WTC11 (cell line): ENCODE measurements at regions not wholly inside any gene's neighbourhood (a gene's known extent, or its start where the extent isn't known, plus 50 kb on each side); places are given as distances from the start of the nearest gene placed in this dataset.

Source experiments
- ATAC-seq: fragments of 200-7000 bp; cut with Tn5 transposase; 2 replicates; pipeline ENCODE4 v1.10.0; 2021; ENCODE audit warnings: mild to moderate bottlenecking, moderate library complexity
- CTCF ChIA-PET: fragments of 300-600 bp; sonication (Branson Sonifier 250); formaldehyde crosslinking; loops from one replicate; lab custom pipeline; 2021; ENCODE audit warnings: antibody characterized with exemption; lab: Charles Lee
- POLR2A ChIA-PET: fragments of 350-600 bp; sonication (Branson Sonifier 250); formaldehyde crosslinking; loops from one replicate; lab custom pipeline; 2021; ENCODE audit warnings: antibody characterized with exemption; lab: Charles Lee
- DNase-seq: peaks from one replicate; pipeline ENCODE4 v3.0.0; 2021; ENCODE audit warnings: low spot score
- H3K27ac Mint-ChIP-seq: 2 replicates; pipeline ENCODE4 v1.8.0; 2021; ENCODE audit warnings: mixed read lengths
- H3K27me3 Mint-ChIP-seq: 2 replicates; pipeline ENCODE4 v1.8.0; 2021; ENCODE audit warnings: low read depth, mild to moderate bottlenecking, moderate library complexity, mixed read lengths
- H3K36me3 Mint-ChIP-seq: 2 replicates; pipeline ENCODE4 v1.8.0; 2021; ENCODE audit warnings: mixed read lengths
- H3K4me1 Mint-ChIP-seq: 2 replicates; pipeline ENCODE4 v1.8.0; 2022; ENCODE audit warnings: mixed read lengths
- H3K4me3 Mint-ChIP-seq: 2 replicates; pipeline ENCODE4 v1.8.0; 2021; ENCODE audit warnings: mild to moderate bottlenecking, moderate library complexity, mixed read lengths
- H3K9me3 Mint-ChIP-seq: 2 replicates; pipeline ENCODE4 v1.8.0; 2021; ENCODE audit warnings: mixed read lengths
- ATF1 ChIP-seq: sonication (generic); formaldehyde crosslinking; IDR thresholded peaks from 2 replicates; pipeline ENCODE4 v1.8.1; 2023; ENCODE audit warnings: mild to moderate bottlenecking, moderate library complexity, missing genetic modification reagents
- FOXJ3 ChIP-seq: sonication (generic); formaldehyde crosslinking; IDR thresholded peaks from 2 replicates; pipeline ENCODE4 v1.9.0; 2021; ENCODE audit warnings: missing genetic modification reagents, mild to moderate bottlenecking, borderline replicate concordance
- FOXK1 ChIP-seq: sonication (generic); formaldehyde crosslinking; IDR thresholded peaks from 2 replicates; pipeline ENCODE4 v1.8.0; 2022; ENCODE audit warnings: mild to moderate bottlenecking, moderate library complexity, missing genetic modification reagents
- FOXP1 ChIP-seq: sonication (generic); formaldehyde crosslinking; IDR thresholded peaks from 2 replicates; pipeline ENCODE4 v1.8.0; 2022; ENCODE audit warnings: missing genetic modification reagents, mild to moderate bottlenecking, moderate library complexity, borderline replicate concordance
- GRHL2 ChIP-seq: fragments of 250-450 bp; sonication (Bioruptor Pico); IDR thresholded peaks from 2 replicates; pipeline ENCODE4 v1.8.0; 2022; ENCODE audit warnings: mild to moderate bottlenecking, moderate library complexity; ENCODE audit not compliant: insufficient replicate concordance, severe bottlenecking
- NR2C2 ChIP-seq: sonication (generic); formaldehyde crosslinking; IDR thresholded peaks from 2 replicates; pipeline ENCODE4 v1.8.0; 2022; ENCODE audit warnings: mild to moderate bottlenecking, missing genetic modification reagents
- OVOL2 ChIP-seq: fragments of 250-450 bp; sonication (Bioruptor Pico); IDR thresholded peaks from 2 replicates; pipeline ENCODE4 v1.9.0; 2021; ENCODE audit warnings: mild to moderate bottlenecking, borderline replicate concordance
- SMAD3 ChIP-seq: sonication (generic); formaldehyde crosslinking; IDR thresholded peaks from 2 replicates; pipeline ENCODE4 v1.8.0; 2022; ENCODE audit warnings: missing genetic modification reagents, mild to moderate bottlenecking, borderline replicate concordance
- SP1 ChIP-seq: sonication (generic); formaldehyde crosslinking; conservative IDR thresholded peaks from 2 replicates; pipeline ENCODE4 v1.8.1; 2022; ENCODE audit warnings: missing genetic modification reagents
- TCF7 ChIP-seq: sonication (generic); formaldehyde crosslinking; IDR thresholded peaks from 2 replicates; pipeline ENCODE4 v1.8.0; 2022; ENCODE audit warnings: mild to moderate bottlenecking, low read depth, missing genetic modification reagents, moderate library complexity
- TEAD1 ChIP-seq: sonication (generic); formaldehyde crosslinking; IDR thresholded peaks from 2 replicates; pipeline ENCODE4 v1.8.0; 2022; ENCODE audit warnings: mild to moderate bottlenecking, missing genetic modification reagents
- ZNF121 ChIP-seq: sonication (generic); formaldehyde crosslinking; IDR thresholded peaks from 2 replicates; pipeline ENCODE4 v1.8.0; 2023; ENCODE audit warnings: missing genetic modification reagents
- ZNF138 ChIP-seq: sonication (generic); formaldehyde crosslinking; conservative IDR thresholded peaks from 2 replicates; pipeline ENCODE4 v1.8.1; 2022; ENCODE audit warnings: mild to moderate bottlenecking, moderate library complexity, missing genetic modification reagents
- ZNF232 ChIP-seq: sonication (generic); formaldehyde crosslinking; IDR thresholded peaks from 2 replicates; pipeline ENCODE4 v1.8.0; 2022; ENCODE audit warnings: mild to moderate bottlenecking, missing genetic modification reagents
- ZNF263 ChIP-seq: sonication (generic); formaldehyde crosslinking; IDR thresholded peaks from 2 replicates; pipeline ENCODE4 v1.8.1; 2022; ENCODE audit warnings: low read depth, mild to moderate bottlenecking, moderate library complexity, missing genetic modification reagents
- ZNF317 ChIP-seq: sonication (generic); formaldehyde crosslinking; IDR thresholded peaks from 2 replicates; pipeline ENCODE4 v1.8.1; 2023; ENCODE audit warnings: low read depth, mild to moderate bottlenecking, moderate library complexity, missing genetic modification reagents, borderline replicate concordance
- ZNF416 ChIP-seq: fragments of 250-450 bp; sonication (Bioruptor Pico); IDR thresholded peaks from 2 replicates; pipeline ENCODE4 v1.9.0; 2021; ENCODE audit warnings: mild to moderate bottlenecking, inconsistent platforms
- ZNF671 ChIP-seq: fragments of 250-450 bp; sonication (Bioruptor Pico); IDR thresholded peaks from 2 replicates; pipeline ENCODE4 v1.8.0; 2021; ENCODE audit warnings: mild to moderate bottlenecking
- TF ChIP-seq, protein P1 (sequence below): sonication (generic); formaldehyde crosslinking; conservative IDR thresholded peaks from 2 replicates; pipeline ENCODE4 v1.8.1; 2023; ENCODE audit warnings: mild to moderate bottlenecking, low read depth, missing genetic modification reagents, moderate library complexity
- TF ChIP-seq, protein P2 (sequence below): sonication (generic); formaldehyde crosslinking; IDR thresholded peaks from 2 replicates; pipeline ENCODE4 v1.8.1; 2023; ENCODE audit warnings: mild to moderate bottlenecking, moderate library complexity, missing genetic modification reagents
- TF ChIP-seq, protein P3 (sequence below): sonication (generic); formaldehyde crosslinking; conservative IDR thresholded peaks from 2 replicates; pipeline ENCODE4 v1.8.1; 2022; ENCODE audit warnings: mild to moderate bottlenecking, missing genetic modification reagents
- TF ChIP-seq, protein P4 (sequence below): sonication (generic); formaldehyde crosslinking; IDR thresholded peaks from 2 replicates; pipeline ENCODE4 v1.8.1; 2022; ENCODE audit warnings: mild to moderate bottlenecking, moderate library complexity, missing genetic modification reagents
- TF ChIP-seq, protein P5 (sequence below): fragments of 250-450 bp; sonication (Bioruptor Pico); conservative IDR thresholded peaks from 2 replicates; pipeline ENCODE4 v1.9.0; 2021; ENCODE audit warnings: mild to moderate bottlenecking

DNA sequence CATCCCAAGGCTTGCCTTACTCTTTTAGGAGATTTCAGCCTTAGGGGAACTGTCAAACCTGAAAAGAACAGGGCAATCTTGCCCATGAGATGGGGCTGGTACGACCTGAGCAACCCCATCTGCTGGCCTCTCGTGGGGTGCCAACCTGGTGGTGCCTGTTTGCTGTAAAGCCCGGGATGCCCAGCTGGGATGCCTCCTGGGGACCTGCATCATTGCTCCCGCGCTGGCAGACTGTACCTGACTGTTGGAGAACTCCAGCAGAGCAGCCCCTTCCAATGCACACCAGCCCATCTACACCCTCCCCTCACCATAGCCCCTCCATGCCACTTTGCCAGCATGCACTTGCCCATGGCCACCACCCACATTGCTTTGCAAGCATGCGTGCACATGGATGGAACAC, 335.7 kb downstream of the RPS29 start:
- Mint-ChIP-seq H3K4me3 (no peak overlapping the region), H3K9me3 (peaks cover 60% of the 10 kb centered on the region), H3K27me3 (no peaks in the 10 kb centered on the region), H3K4me1 (0 out of 2 replicates have a peak, but pooled peaks cover 6% of the 10 kb centered on the region), H3K27ac (no peak overlapping the region), H3K36me3 (peaks cover 18% of the 10 kb centered on the region)
- DNase-seq (no peak), ATAC-seq (no peak)
- TF ChIP-seq, protein P1, sequence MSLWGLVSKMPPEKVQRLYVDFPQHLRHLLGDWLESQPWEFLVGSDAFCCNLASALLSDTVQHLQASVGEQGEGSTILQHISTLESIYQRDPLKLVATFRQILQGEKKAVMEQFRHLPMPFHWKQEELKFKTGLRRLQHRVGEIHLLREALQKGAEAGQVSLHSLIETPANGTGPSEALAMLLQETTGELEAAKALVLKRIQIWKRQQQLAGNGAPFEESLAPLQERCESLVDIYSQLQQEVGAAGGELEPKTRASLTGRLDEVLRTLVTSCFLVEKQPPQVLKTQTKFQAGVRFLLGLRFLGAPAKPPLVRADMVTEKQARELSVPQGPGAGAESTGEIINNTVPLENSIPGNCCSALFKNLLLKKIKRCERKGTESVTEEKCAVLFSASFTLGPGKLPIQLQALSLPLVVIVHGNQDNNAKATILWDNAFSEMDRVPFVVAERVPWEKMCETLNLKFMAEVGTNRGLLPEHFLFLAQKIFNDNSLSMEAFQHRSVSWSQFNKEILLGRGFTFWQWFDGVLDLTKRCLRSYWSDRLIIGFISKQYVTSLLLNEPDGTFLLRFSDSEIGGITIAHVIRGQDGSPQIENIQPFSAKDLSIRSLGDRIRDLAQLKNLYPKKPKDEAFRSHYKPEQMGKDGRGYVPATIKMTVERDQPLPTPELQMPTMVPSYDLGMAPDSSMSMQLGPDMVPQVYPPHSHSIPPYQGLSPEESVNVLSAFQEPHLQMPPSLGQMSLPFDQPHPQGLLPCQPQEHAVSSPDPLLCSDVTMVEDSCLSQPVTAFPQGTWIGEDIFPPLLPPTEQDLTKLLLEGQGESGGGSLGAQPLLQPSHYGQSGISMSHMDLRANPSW (CRISPR knock-in tag), result no peak
- no peak for TF ChIP-seq FOXP1
- TF ChIP-seq ZNF671 (CRISPR knock-in tag), result no peak
- TF ChIP-seq ZNF121, result no peak
- TF ChIP-seq, protein P2, sequence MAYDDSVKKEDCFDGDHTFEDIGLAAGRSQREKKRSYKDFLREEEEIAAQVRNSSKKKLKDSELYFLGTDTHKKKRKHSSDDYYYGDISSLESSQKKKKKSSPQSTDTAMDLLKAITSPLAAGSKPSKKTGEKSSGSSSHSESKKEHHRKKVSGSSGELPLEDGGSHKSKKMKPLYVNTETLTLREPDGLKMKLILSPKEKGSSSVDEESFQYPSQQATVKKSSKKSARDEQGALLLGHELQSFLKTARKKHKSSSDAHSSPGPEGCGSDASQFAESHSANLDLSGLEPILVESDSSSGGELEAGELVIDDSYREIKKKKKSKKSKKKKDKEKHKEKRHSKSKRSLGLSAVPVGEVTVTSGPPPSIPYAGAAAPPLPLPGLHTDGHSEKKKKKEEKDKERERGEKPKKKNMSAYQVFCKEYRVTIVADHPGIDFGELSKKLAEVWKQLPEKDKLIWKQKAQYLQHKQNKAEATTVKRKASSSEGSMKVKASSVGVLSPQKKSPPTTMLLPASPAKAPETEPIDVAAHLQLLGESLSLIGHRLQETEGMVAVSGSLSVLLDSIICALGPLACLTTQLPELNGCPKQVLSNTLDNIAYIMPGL, result no peak
- TF ChIP-seq FOXK1 (CRISPR knock-in tag), result no peak
- TF ChIP-seq ZNF138 (CRISPR knock-in tag), result no peak
- TF ChIP-seq NR2C2, result no peak
- ChIA-PET CTCF (no interaction called here), POLR2A (no interaction called here)

DNA sequence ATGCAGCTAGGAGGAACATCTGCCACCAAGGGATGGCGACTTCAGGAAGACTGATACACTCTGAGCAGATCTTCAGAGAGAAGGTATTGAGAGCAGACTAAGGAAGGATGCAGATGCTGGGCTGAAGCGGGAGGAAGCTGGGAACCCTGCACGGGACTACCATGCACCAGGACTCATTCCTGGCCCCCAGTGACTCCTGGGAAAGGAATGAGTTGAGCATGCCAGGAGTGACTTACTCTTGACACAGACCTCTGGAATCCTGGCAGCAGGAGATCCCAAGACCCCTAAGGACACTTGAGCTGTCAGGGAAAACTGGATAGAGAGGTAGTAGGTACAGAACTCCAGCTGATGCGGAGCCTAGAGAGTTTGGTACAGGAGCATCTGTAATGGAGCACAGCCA, 336.1 kb downstream of the RPS29 start:
- Mint-ChIP-seq H3K27ac (no peak overlapping the region), H3K27me3 (no peaks in the 10 kb centered on the region), H3K4me3 (no peak overlapping the region), H3K36me3 (peaks cover 21% of the 10 kb centered on the region), H3K9me3 (peaks cover 60% of the 10 kb centered on the region), H3K4me1 (0 out of 2 replicates have a peak, but pooled peaks cover 6% of the 10 kb centered on the region)
- ATAC-seq (no peak), DNase-seq (no peak)
- ChIA-PET POLR2A (no interaction called here), CTCF (no interaction called here)
- no peak for TF ChIP-seq SMAD3 (CRISPR knock-in tag)
- TF ChIP-seq OVOL2 (CRISPR knock-in tag), result no peak
- TF ChIP-seq, protein P3, sequence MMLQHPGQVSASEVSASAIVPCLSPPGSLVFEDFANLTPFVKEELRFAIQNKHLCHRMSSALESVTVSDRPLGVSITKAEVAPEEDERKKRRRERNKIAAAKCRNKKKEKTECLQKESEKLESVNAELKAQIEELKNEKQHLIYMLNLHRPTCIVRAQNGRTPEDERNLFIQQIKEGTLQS (CRISPR knock-in tag), result no peak
- no peak for TF ChIP-seq ZNF232 (CRISPR knock-in tag)
- no peak for TF ChIP-seq ZNF317 (CRISPR knock-in tag)
- TF ChIP-seq SP1 (CRISPR knock-in tag), result no peak
- TF ChIP-seq ZNF263 (CRISPR knock-in tag), result no peak
- no peak for TF ChIP-seq ZNF416
- TF ChIP-seq, protein P4, sequence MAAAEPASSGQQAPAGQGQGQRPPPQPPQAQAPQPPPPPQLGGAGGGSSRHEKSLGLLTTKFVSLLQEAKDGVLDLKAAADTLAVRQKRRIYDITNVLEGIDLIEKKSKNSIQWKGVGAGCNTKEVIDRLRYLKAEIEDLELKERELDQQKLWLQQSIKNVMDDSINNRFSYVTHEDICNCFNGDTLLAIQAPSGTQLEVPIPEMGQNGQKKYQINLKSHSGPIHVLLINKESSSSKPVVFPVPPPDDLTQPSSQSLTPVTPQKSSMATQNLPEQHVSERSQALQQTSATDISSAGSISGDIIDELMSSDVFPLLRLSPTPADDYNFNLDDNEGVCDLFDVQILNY (CRISPR knock-in tag), result no peak
- no peak for TF ChIP-seq ATF1
- TF ChIP-seq GRHL2, result no peak
- TF ChIP-seq, protein P5, sequence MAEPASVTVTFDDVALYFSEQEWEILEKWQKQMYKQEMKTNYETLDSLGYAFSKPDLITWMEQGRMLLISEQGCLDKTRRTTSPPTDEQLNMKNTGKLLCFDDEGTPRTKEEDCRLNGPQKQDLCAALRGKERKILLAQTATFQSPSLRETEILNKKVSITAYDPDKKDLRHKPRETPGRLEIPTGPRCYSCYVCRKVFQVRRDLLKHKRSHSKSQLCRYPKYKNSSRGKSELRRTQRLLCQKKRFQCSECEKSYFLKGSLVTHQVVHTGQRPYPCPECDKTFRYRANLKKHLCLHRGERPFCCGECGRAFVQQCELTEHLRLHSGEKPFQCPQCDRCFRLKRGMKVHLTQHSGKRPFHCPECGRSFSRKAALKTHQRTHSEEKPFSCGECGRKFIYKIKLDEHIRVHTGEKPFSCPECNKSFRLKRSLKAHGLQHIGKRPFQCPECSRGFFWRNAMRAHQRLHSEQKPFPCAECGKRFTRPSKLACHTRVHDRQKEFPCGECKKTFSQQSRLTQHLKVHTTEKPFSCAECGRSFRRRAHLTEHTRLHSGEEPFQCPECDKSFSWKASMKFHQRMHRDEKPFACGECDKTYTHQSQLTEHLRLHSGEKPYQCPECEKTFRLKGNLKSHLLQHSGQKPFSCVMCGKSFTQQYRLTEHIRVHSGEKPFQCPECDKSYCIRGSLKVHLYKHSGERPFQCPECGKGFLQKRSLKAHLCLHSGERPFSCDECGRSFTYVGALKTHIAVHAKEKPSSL (CRISPR knock-in tag), result no peak
- no peak for TF ChIP-seq TEAD1 (CRISPR knock-in tag)
- TF ChIP-seq FOXJ3 (CRISPR knock-in tag), result no peak
- TF ChIP-seq TCF7 (CRISPR knock-in tag), result no peak
